HCT116 (cell line): ENCODE measurements at regions not wholly inside any gene's neighbourhood (a gene's known extent, or its start where the extent isn't known, plus 50 kb on each side); places are given as distances from the start of the nearest gene placed in this dataset.

Experiments
- ATAC-seq: fragments of 200-7000 bp; cut with Tn5 transposase; 2 replicates; pipeline ENCODE4 v1.9.1; 2020; ENCODE audit warnings: mild to moderate bottlenecking, moderate library complexity
- BruUV-seq: library from RNA; stranded (reverse); fragments of 400-500 nt; replicated peaks from 2 replicates; lab custom pipeline; 2021; lab: Mats Ljungman, UMichigan
- CTCF ChIA-PET: fragments of 300-600 bp; sonication (Branson Sonifier 250); formaldehyde crosslinking; loops from one replicate; lab custom pipeline; 2021; ENCODE audit warnings: antibody characterized with exemption; lab: Charles Lee
- POLR2A ChIA-PET: fragments of 300-600, 350-600 bp; sonication (Branson Sonifier 250); formaldehyde crosslinking; loops from one replicate; lab custom pipeline; 2021; ENCODE audit warnings: antibody characterized with exemption; lab: Charles Lee
- RAD21 ChIA-PET, 2 experiments: fragments of 300-600 bp; sonication (Branson Sonifier 250); formaldehyde crosslinking; loops; one replicate each; lab custom pipeline; 2023; ENCODE audit warnings: low total read pairs in 2 of 2; ENCODE audit not compliant: uncharacterized antibody in 2 of 2, unreplicated experiment in 2 of 2, low non-redundant PET in 1 of 2; lab: Charles Lee
- DNase-seq: peaks from one replicate; pipeline ENCODE4 v3.0.0-alpha.2; 2010; ENCODE audit warnings: low read depth, low spot score
- H2AFZ ChIP-seq: fragments of 200-600 bp; shearing (Covaris generic), sonication (generic); 2 replicates; pipeline ENCODE4 v1.6.1; 2017; ENCODE audit warnings: low read depth, mixed run types, mixed read lengths, antibody characterized with exemption, low read length; ENCODE audit not compliant: poor library complexity, severe bottlenecking
- H3K27ac ChIP-seq: 2 replicates; pipeline ENCODE4 v1.5.1; 2012; ENCODE audit warnings: low read depth, low read length
- H3K27me3 ChIP-seq: fragments of 200-600 bp; sonication (generic); 2 replicates; pipeline ENCODE4 v1.6.1; 2016; ENCODE audit warnings: mixed run types, low read length, mixed read lengths; ENCODE audit not compliant: insufficient read depth
- H3K36me3 ChIP-seq, 2 experiments: fragments of 200-500 bp in 1 of 2; fragments of 200-600 bp in 1 of 2; sonication (Bioruptor generic) in 1 of 2; sonication (generic) in 1 of 2; 2 replicates each; pipeline versions ENCODE4 v1.5.1 to v1.6.1; 2014 to 2016; ENCODE audit warnings: low read length in 2 of 2, inconsistent platforms in 1 of 2, mixed read lengths in 1 of 2, mixed run types in 1 of 2; ENCODE audit not compliant: insufficient read depth in 2 of 2, control insufficient read depth in 1 of 2
- H3K4me1 ChIP-seq, 2 experiments: fragments of 200-600 bp in 1 of 2; sonication (generic) in 1 of 2; 2 replicates each; pipeline versions ENCODE4 v1.5.1 to v1.6.1; 2012 to 2017; ENCODE audit warnings: low read length in 2 of 2, inconsistent platforms in 1 of 2, mild to moderate bottlenecking in 1 of 2, mixed read lengths in 1 of 2, mixed run types in 1 of 2, moderate library complexity in 1 of 2; ENCODE audit not compliant: insufficient read depth in 2 of 2, control insufficient read depth in 1 of 2
- H3K4me2 ChIP-seq: fragments of 200-600 bp; sonication (generic); 2 replicates; pipeline ENCODE4 v1.6.1; 2017; ENCODE audit warnings: mixed run types, low read length, mixed read lengths
- H3K4me3 ChIP-seq, 2 experiments: fragments of 200-600 bp in 1 of 2; sonication (generic) in 1 of 2; replicated peaks in 1 of 2; 2 replicates each; pipeline ENCODE4 v1.5.1; 2011 to 2016; ENCODE audit warnings: low read length in 2 of 2, control low read depth in 1 of 2, low read depth in 1 of 2, mild to moderate bottlenecking in 1 of 2, mixed read lengths in 1 of 2, mixed run types in 1 of 2
- H3K79me2 ChIP-seq: fragments of 200-600 bp; sonication (generic); 2 replicates; pipeline ENCODE4 v1.6.1; 2017; ENCODE audit warnings: mild to moderate bottlenecking, mixed run types, low read length, moderate library complexity, mixed read lengths; ENCODE audit not compliant: insufficient read depth
- H3K9ac ChIP-seq: fragments of 200-600 bp; sonication (generic); 2 replicates; pipeline ENCODE4 v1.6.1; 2016; ENCODE audit warnings: low read length, mixed read lengths
- H3K9me2 ChIP-seq: fragments of 200-600 bp; sonication (generic), shearing (Covaris generic); 2 replicates; pipeline ENCODE4 v1.6.1; 2017; ENCODE audit warnings: mixed run types, mild to moderate bottlenecking, moderate library complexity; ENCODE audit not compliant: insufficient read depth
- H3K9me3 ChIP-seq, 2 experiments: fragments of 200-500 bp in 1 of 2; fragments of 200-600 bp in 1 of 2; sonication (Bioruptor generic) in 1 of 2; sonication (generic) in 1 of 2; 2 replicates each; pipeline ENCODE4 v1.6.1; 2014 to 2017; ENCODE audit warnings: low read length in 2 of 2, mixed read lengths in 2 of 2, inconsistent platforms in 1 of 2, low read depth in 1 of 2, mild to moderate bottlenecking in 1 of 2, mixed run types in 1 of 2, moderate library complexity in 1 of 2; ENCODE audit not compliant: control insufficient read depth in 1 of 2, insufficient read depth in 1 of 2
- H4K20me1 ChIP-seq: fragments of 200-600 bp; sonication (generic), shearing (Covaris generic); 2 replicates; pipeline ENCODE4 v1.6.1; 2017; ENCODE audit warnings: mixed run types, mild to moderate bottlenecking, moderate library complexity; ENCODE audit not compliant: insufficient read depth
- CBX3 ChIP-seq: IDR thresholded peaks from 2 replicates; pipeline ENCODE4 v1.6.1; 2012; ENCODE audit warnings: low read depth
- ELF1 ChIP-seq: IDR thresholded peaks from 2 replicates; pipeline ENCODE4 v1.6.1; 2012; ENCODE audit warnings: low read depth, borderline replicate concordance
- EZH2 ChIP-seq: fragments of 200-600 bp; sonication (generic); IDR thresholded peaks from 2 replicates; pipeline ENCODE4 v1.6.1; 2017; ENCODE audit warnings: antibody characterized with exemption, mixed run types
- FOSL1 ChIP-seq: IDR thresholded peaks from 2 replicates; pipeline ENCODE4 v1.6.1; 2012; ENCODE audit warnings: low read depth
- JUND ChIP-seq: IDR thresholded peaks from 2 replicates; pipeline ENCODE4 v1.6.1; 2012
- POLR2A ChIP-seq: IDR thresholded peaks from 2 replicates; pipeline ENCODE4 v1.7.0; 2011; ENCODE audit warnings: borderline replicate concordance; ENCODE audit not compliant: insufficient read depth, insufficient read length; ENCODE audit errors: extremely low read depth
- SIN3A ChIP-seq: IDR thresholded peaks from 2 replicates; pipeline ENCODE4 v1.6.1; 2012; ENCODE audit warnings: low read depth
- SP1 ChIP-seq: IDR thresholded peaks from 2 replicates; pipeline ENCODE4 v1.6.1; 2012; ENCODE audit warnings: low read depth
- SRF ChIP-seq: IDR thresholded peaks from 2 replicates; pipeline ENCODE4 v1.6.1; 2012; ENCODE audit warnings: low read depth
- intact Hi-C: fragments of 100-400 bp; cut with micrococcal nuclease; formaldehyde crosslinking; loops from 2 replicates; pipeline ENCODE4 v1.10.0; 2022
- TF ChIP-seq, protein P1 (sequence below): IDR thresholded peaks from 2 replicates; pipeline ENCODE4 v1.6.1; 2011; ENCODE audit warnings: mild to moderate bottlenecking, low read length, moderate library complexity; ENCODE audit not compliant: insufficient replicate concordance; ENCODE audit errors: extremely low read depth
- TF ChIP-seq, protein P2 (sequence below): IDR thresholded peaks from 2 replicates; pipeline ENCODE4 v1.6.1; 2012

DNA sequence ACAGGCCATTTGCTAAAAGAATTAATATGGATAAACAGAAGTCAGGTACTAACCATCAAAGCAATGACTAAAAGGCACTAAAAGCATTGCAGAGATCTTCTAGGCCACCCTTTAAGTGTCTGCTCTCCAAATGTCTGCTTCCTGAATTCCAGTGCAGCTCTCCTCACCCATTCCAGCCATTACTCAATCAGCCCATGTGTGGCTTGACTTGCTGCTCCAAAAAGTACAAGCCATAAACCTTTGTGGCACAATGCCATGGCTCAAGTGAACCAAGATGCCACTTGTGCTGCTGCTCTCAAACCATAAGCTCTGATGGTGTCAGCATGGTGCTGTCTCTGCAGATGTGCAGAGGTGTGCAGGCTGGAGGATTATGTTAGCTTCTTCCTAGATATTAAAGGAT is 290.2 kb upstream of the POU5F2 start:
- Histone ChIP-seq H2AFZ (no peak overlapping the region), H3K4me1 (no peaks in the 10 kb centered on the region), H3K36me3 (no peaks in the 10 kb centered on the region), H3K27me3 (no peaks in the 10 kb centered on the region), H3K4me2 (no peak overlapping the region), H3K9me2 (no peaks in the 10 kb centered on the region), H3K9me3 (no peaks in the 10 kb centered on the region), H3K4me3 (no peak overlapping the region), H3K27ac (no peak overlapping the region), H3K79me2 (no peaks in the 10 kb centered on the region), H4K20me1 (no peaks in the 10 kb centered on the region), H3K9ac (no peak overlapping the region)
- BruUV-seq, result no TSS peak
- ChIA-PET CTCF (no interaction called here), POLR2A (no interaction called here), RAD21 (no interaction called here)
- intact Hi-C loops, result no loop called here
- TF ChIP-seq, protein P1, sequence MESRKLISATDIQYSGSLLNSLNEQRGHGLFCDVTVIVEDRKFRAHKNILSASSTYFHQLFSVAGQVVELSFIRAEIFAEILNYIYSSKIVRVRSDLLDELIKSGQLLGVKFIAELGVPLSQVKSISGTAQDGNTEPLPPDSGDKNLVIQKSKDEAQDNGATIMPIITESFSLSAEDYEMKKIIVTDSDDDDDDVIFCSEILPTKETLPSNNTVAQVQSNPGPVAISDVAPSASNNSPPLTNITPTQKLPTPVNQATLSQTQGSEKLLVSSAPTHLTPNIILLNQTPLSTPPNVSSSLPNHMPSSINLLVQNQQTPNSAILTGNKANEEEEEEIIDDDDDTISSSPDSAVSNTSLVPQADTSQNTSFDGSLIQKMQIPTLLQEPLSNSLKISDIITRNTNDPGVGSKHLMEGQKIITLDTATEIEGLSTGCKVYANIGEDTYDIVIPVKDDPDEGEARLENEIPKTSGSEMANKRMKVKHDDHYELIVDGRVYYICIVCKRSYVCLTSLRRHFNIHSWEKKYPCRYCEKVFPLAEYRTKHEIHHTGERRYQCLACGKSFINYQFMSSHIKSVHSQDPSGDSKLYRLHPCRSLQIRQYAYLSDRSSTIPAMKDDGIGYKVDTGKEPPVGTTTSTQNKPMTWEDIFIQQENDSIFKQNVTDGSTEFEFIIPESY, result no peak
- TF ChIP-seq POLR2A (no peak), CBX3 (no peak), SP1 (no peak), SRF (no peak), EZH2 (no peak), FOSL1 (no peak)
- DNase-seq, result no peak
- ATAC-seq, result no peak

DNA sequence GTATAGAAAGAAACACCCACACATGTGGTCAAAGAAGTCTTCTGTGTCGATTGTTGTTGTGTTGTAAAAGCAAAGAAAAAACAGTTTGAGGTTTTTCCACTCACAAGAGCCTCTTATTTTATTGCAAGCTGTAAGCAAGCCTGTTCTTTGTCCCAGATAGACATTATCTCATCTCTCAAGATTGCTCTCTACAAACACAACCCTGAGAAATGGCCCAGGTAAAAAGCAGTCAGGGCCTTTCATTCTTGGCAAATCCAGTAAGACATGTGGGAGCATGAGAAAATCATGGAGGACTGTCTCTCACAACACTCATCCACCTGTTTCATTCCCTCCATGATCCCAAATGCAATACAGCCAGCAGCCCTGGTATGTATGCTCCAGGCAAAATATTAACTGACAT is 286.6 kb upstream of the POU5F2 start:
- Histone ChIP-seq H3K9ac (no peak overlapping the region), H2AFZ (no peak overlapping the region), H3K27ac (no peak overlapping the region), H3K4me1 (no peaks in the 10 kb centered on the region), H4K20me1 (no peaks in the 10 kb centered on the region), H3K4me3 (no peak overlapping the region), H3K36me3 (no peaks in the 10 kb centered on the region), H3K27me3 (no peaks in the 10 kb centered on the region), H3K79me2 (no peaks in the 10 kb centered on the region), H3K9me2 (no peaks in the 10 kb centered on the region), H3K4me2 (no peak overlapping the region), H3K9me3 (no peaks in the 10 kb centered on the region)
- TF ChIP-seq JUND, result no peak
- no peak for TF ChIP-seq ELF1
- TF ChIP-seq SP1, result no peak
- no peak for TF ChIP-seq SIN3A
- TF ChIP-seq, protein P2, sequence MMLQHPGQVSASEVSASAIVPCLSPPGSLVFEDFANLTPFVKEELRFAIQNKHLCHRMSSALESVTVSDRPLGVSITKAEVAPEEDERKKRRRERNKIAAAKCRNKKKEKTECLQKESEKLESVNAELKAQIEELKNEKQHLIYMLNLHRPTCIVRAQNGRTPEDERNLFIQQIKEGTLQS, result no peak
- no peak for TF ChIP-seq SRF
- no peak for TF ChIP-seq CBX3
- BruUV-seq, result no TSS peak
- CTCF ChIA-PET, result no interaction called here
- intact Hi-C loops, result no loop called here
- DNase-seq (no peak), ATAC-seq (no peak)
- POLR2A ChIA-PET, result no interaction called here
- RAD21 ChIA-PET, result no interaction called here
